H9 (cell line): ENCODE measurements at regions not wholly inside any gene's neighbourhood (a gene's known extent, or its start where the extent isn't known, plus 50 kb on each side); places are given as distances from the start of the nearest gene placed in this dataset.

Experiments
- DNase-seq: peaks from one replicate; pipeline ENCODE4 v3.0.0-alpha.2; 2017
- H2AFZ ChIP-seq: one replicate; pipeline ENCODE4 v1.6.1; 2013; ENCODE audit warnings: mild to moderate bottlenecking, low read length, control low read depth, moderate library complexity
- H2AK5ac ChIP-seq: 2 replicates; pipeline ENCODE4 v1.6.1; 2013; ENCODE audit warnings: low read length, control low read depth, mixed read lengths; ENCODE audit not compliant: insufficient read length
- H2BK120ac ChIP-seq: one replicate; pipeline ENCODE4 v1.6.1; 2013; ENCODE audit warnings: low read depth, mild to moderate bottlenecking, low read length, control low read depth, inconsistent platforms; ENCODE audit not compliant: poor library complexity, severe bottlenecking
- H2BK12ac ChIP-seq: 2 replicates; pipeline ENCODE4 v1.6.1; 2013; ENCODE audit warnings: low read length, control low read depth, mixed read lengths, low read depth; ENCODE audit not compliant: insufficient read length
- H2BK15ac ChIP-seq: 2 replicates; pipeline ENCODE4 v1.6.1; 2013; ENCODE audit warnings: low read depth, low read length, control low read depth
- H2BK20ac ChIP-seq: one replicate; pipeline ENCODE4 v1.6.1; 2013; ENCODE audit warnings: low read depth, mild to moderate bottlenecking, low read length, control low read depth, inconsistent platforms; ENCODE audit not compliant: poor library complexity, severe bottlenecking
- H2BK5ac ChIP-seq: 2 replicates; pipeline ENCODE4 v1.6.1; 2013; ENCODE audit warnings: low read length, control low read depth, mixed read lengths; ENCODE audit not compliant: insufficient read length
- H3K14ac ChIP-seq: 2 replicates; pipeline ENCODE4 v1.6.1; 2013; ENCODE audit warnings: low read length, control low read depth; ENCODE audit not compliant: insufficient read depth
- H3K18ac ChIP-seq: 2 replicates; pipeline ENCODE4 v1.6.1; 2013; ENCODE audit warnings: low read depth, mild to moderate bottlenecking, mixed read lengths, low read length, control low read depth; ENCODE audit not compliant: insufficient read length
- H3K23ac ChIP-seq: 2 replicates; pipeline ENCODE4 v1.6.1; 2013; ENCODE audit warnings: low read length, control low read depth, mixed read lengths, low read depth; ENCODE audit not compliant: insufficient read length
- H3K23me2 ChIP-seq: 2 replicates; pipeline ENCODE4 v1.6.1; 2013; ENCODE audit warnings: low read depth, mild to moderate bottlenecking, mixed read lengths, low read length, control low read depth; ENCODE audit not compliant: insufficient read length, poor library complexity, severe bottlenecking
- H3K27ac ChIP-seq: 2 replicates; pipeline ENCODE4 v1.5.1; 2013; ENCODE audit warnings: low read length, control low read depth, mixed read lengths, low read depth; ENCODE audit not compliant: insufficient read length
- H3K27me3 ChIP-seq: 2 replicates; pipeline ENCODE4 v1.6.1; 2013; ENCODE audit warnings: low read length, control low read depth, inconsistent platforms; ENCODE audit not compliant: insufficient read depth
- H3K4ac ChIP-seq: 2 replicates; pipeline ENCODE4 v1.6.1; 2013; ENCODE audit warnings: low read depth, mild to moderate bottlenecking, control low read depth, inconsistent platforms, low read length, moderate library complexity
- H3K4me1 ChIP-seq: 2 replicates; pipeline ENCODE4 v1.6.1; 2013; ENCODE audit warnings: low read length, control low read depth, inconsistent platforms; ENCODE audit not compliant: insufficient read depth
- H3K4me2 ChIP-seq: 2 replicates; pipeline ENCODE4 v1.6.1; 2013; ENCODE audit warnings: low read length, control low read depth, mixed read lengths; ENCODE audit not compliant: insufficient read length, insufficient read depth
- H3K56ac ChIP-seq: 2 replicates; pipeline ENCODE4 v1.6.1; 2013; ENCODE audit warnings: low read depth, mild to moderate bottlenecking, mixed read lengths, low read length, control low read depth; ENCODE audit not compliant: insufficient read length
- H3K79me1 ChIP-seq: 2 replicates; pipeline ENCODE4 v1.6.1; 2013; ENCODE audit warnings: low read depth, mild to moderate bottlenecking, moderate library complexity, low read length, control low read depth, inconsistent platforms; ENCODE audit not compliant: insufficient read depth, poor library complexity, severe bottlenecking
- H3K79me2 ChIP-seq: 2 replicates; pipeline ENCODE4 v1.6.1; 2013; ENCODE audit warnings: low read length, control low read depth, inconsistent platforms; ENCODE audit not compliant: insufficient read depth
- H3K9ac ChIP-seq: 2 replicates; pipeline ENCODE4 v1.6.1; 2013; ENCODE audit warnings: low read length, control low read depth, mixed read lengths; ENCODE audit not compliant: insufficient read length; ENCODE audit errors: extremely low read depth
- H3K9me3 ChIP-seq: one replicate; pipeline ENCODE4 v1.6.1; 2013; ENCODE audit warnings: low read depth, low read length, inconsistent platforms; ENCODE audit not compliant: control insufficient read depth
- H3T11ph ChIP-seq: one replicate; pipeline ENCODE4 v1.6.1; 2013; ENCODE audit warnings: mild to moderate bottlenecking, low read length, control low read depth, inconsistent platforms
- H4K20me1 ChIP-seq: one replicate; pipeline ENCODE4 v1.6.1; 2013; ENCODE audit not compliant: control insufficient read depth, insufficient read length, insufficient read depth
- H4K5ac ChIP-seq: 2 replicates; pipeline ENCODE4 v1.6.1; 2013; ENCODE audit warnings: low read depth, mild to moderate bottlenecking, mixed read lengths, low read length, control low read depth; ENCODE audit not compliant: insufficient read length
- H4K8ac ChIP-seq: replicated peaks from 2 replicates; pipeline ENCODE4 v1.6.1; 2013; ENCODE audit warnings: low read length, control low read depth, mixed read lengths, low read depth; ENCODE audit not compliant: insufficient read length
- H4K91ac ChIP-seq: 2 replicates; pipeline ENCODE4 v1.6.1; 2013; ENCODE audit warnings: low read depth, mild to moderate bottlenecking, moderate library complexity, mixed read lengths, low read length, control low read depth; ENCODE audit not compliant: insufficient read length
- H3K27ac Mint-ChIP-seq, 3 experiments: 2 replicates in 2 of 3; 3 replicates in 1 of 3; pipeline ENCODE4 v1.8.0; 2020 to 2021; ENCODE audit warnings: mixed read lengths in 3 of 3, mild to moderate bottlenecking in 1 of 3, moderate library complexity in 1 of 3
- H3K27me3 Mint-ChIP-seq: 2 replicates; pipeline ENCODE4 v1.8.0; 2021; ENCODE audit warnings: low read depth, mild to moderate bottlenecking, moderate library complexity, mixed read lengths
- H3K36me3 Mint-ChIP-seq, 3 experiments: 2 replicates in 2 of 3; 3 replicates in 1 of 3; pipeline ENCODE4 v1.8.0; 2020 to 2021; ENCODE audit warnings: low read depth in 3 of 3, mixed read lengths in 3 of 3; ENCODE audit not compliant: insufficient read depth in 1 of 3
- H3K4me1 Mint-ChIP-seq, 2 experiments: 2 replicates each; pipeline ENCODE4 v1.8.0; 2020; ENCODE audit warnings: mixed read lengths in 2 of 2
- H3K4me3 Mint-ChIP-seq, 2 experiments: 2 replicates in 1 of 2; 3 replicates in 1 of 2; pipeline ENCODE4 v1.8.0; 2020 to 2021; ENCODE audit warnings: mild to moderate bottlenecking in 2 of 2, mixed read lengths in 2 of 2, moderate library complexity in 1 of 2
- H3K9me3 Mint-ChIP-seq, 2 experiments: 2 replicates in 1 of 2; 3 replicates in 1 of 2; pipeline ENCODE4 v1.8.0; 2020; ENCODE audit warnings: mild to moderate bottlenecking in 2 of 2, mixed read lengths in 2 of 2, moderate library complexity in 1 of 2
- CTCF ChIP-seq: fragments of 200-600 bp; sonication (generic); conservative IDR thresholded peaks from 3 replicates; pipeline ENCODE4 v1.8.0; 2021; ENCODE audit warnings: antibody characterized with exemption, mild to moderate bottlenecking
- WGBS: extraction: QIAGEN DNeasy Blood & Tissue Kit; methylation state at CpG from one replicate; pipeline ENCODE4 v1.1.7; 2013; ENCODE audit warnings: missing lambda C conversion rate, low lambda C conversion rate, mixed read lengths; ENCODE audit not compliant: insufficient read length; ENCODE audit errors: extremely low coverage; 5-methylcytosine and 5-hydroxymethylcytosine counted together

- H3K27me3 ChIP-seq: no peaks in the 10 kb centered on the region
These were observed 240.1 kb downstream of the HGF start for GRCh38 chr7:81529785-81530184.

More at GRCh38 chr7:81529785-81530184, 240.1 kb downstream of the HGF start:
- H3K27ac Mint-ChIP-seq: no peak overlapping the region
- no peak overlapping the region for H4K8ac ChIP-seq
- no peak overlapping the region for H4K91ac ChIP-seq
- no peak overlapping the region for H3K14ac ChIP-seq
- H3T11ph ChIP-seq: no peak overlapping the region
- H3K23me2 ChIP-seq: no peaks in the 10 kb centered on the region
- no peak overlapping the region for H3K18ac ChIP-seq
- no peak overlapping the region for H3K23ac ChIP-seq
- no peak overlapping the region for H2BK120ac ChIP-seq
- no peak overlapping the region for H3K9ac ChIP-seq
- DNase-seq: no peak
- no peak overlapping the region for H3K4ac ChIP-seq
- H3K4me3 Mint-ChIP-seq: no peak overlapping the region
- TF ChIP-seq CTCF: no peak
- H2BK12ac ChIP-seq: no peak overlapping the region
- no peaks in the 10 kb centered on the region for H3K79me1 ChIP-seq
- no peak overlapping the region for H3K56ac ChIP-seq
- H2BK15ac ChIP-seq: no peak overlapping the region
- H3K9me3 ChIP-seq: no peaks in the 10 kb centered on the region
- H3K4me1 Mint-ChIP-seq: 0 out of 4 replicates have a peak, but pooled peaks cover 0 to 2% of the 10 kb centered on the region in 2 experiments
- no peak overlapping the region for H4K5ac ChIP-seq
- no peaks in the 10 kb centered on the region for H3K36me3 Mint-ChIP-seq
- no peaks in the 10 kb centered on the region for H3K4me1 ChIP-seq
- no peak overlapping the region for H3K27ac ChIP-seq
- H2BK20ac ChIP-seq: no peak overlapping the region
- no peaks in the 10 kb centered on the region; the same call in 1 of the 2 replicates for H3K27me3 Mint-ChIP-seq
- no peaks in the 10 kb centered on the region for H3K79me2 ChIP-seq
- H4K20me1 ChIP-seq: no peaks in the 10 kb centered on the region
- WGBS: no CpG with 5 or more reads among the region's 2 CpGs
- no peak overlapping the region for H3K4me2 ChIP-seq
- H2BK5ac ChIP-seq: no peak overlapping the region
- no peak overlapping the region for H2AK5ac ChIP-seq
- H3K9me3 Mint-ChIP-seq: no peaks in the 10 kb centered on the region
- no peak overlapping the region for H2AFZ ChIP-seq
